SK-N-SH treated with all-trans-retinoic acid at 6 μM for 48 hours (cell line): ENCODE measurements at regions not wholly inside any gene's neighbourhood (a gene's known extent, or its start where the extent isn't known, plus 50 kb on each side); places are given as distances from the start of the nearest gene placed in this dataset.

ENCODE experiments used
- ATAC-seq: fragments of 200-7000 bp; cut with Tn5 transposase; 3 replicates; pipeline ENCODE4 v1.9.1; 2020; ENCODE audit warnings: mild to moderate bottlenecking, moderate library complexity
- BACH2 ChIP-seq: fragments of 250-450 bp; sonication (Bioruptor Pico); IDR thresholded peaks from 2 replicates; pipeline ENCODE4 v1.9.0; 2021; ENCODE audit warnings: mild to moderate bottlenecking, borderline replicate concordance
- CREB5 ChIP-seq: fragments of 250-450 bp; sonication (Bioruptor Pico); IDR thresholded peaks from 2 replicates; pipeline ENCODE4 v1.5.1; 2020; ENCODE audit warnings: low read depth, mild to moderate bottlenecking, moderate library complexity
- CSDC2 ChIP-seq: fragments of 250-450 bp; sonication (Bioruptor Pico); IDR thresholded peaks from 2 replicates; pipeline ENCODE4 v1.5.0; 2020; ENCODE audit warnings: mild to moderate bottlenecking, moderate library complexity
- CSRNP3 ChIP-seq: fragments of 250-450 bp; sonication (Bioruptor Pico); IDR thresholded peaks from 2 replicates; pipeline ENCODE4 v1.5.1; 2021; ENCODE audit warnings: mild to moderate bottlenecking, moderate library complexity
- OSR1 ChIP-seq: fragments of 250-450 bp; sonication (Bioruptor Pico); IDR thresholded peaks from 2 replicates; pipeline ENCODE4 v1.8.0; 2022; ENCODE audit warnings: moderate library complexity, mild to moderate bottlenecking, inconsistent platforms
- PATZ1 ChIP-seq: fragments of 250-450 bp; sonication (Bioruptor Pico); IDR thresholded peaks from 2 replicates; pipeline ENCODE4 v1.8.0; 2020; ENCODE audit warnings: mild to moderate bottlenecking, moderate library complexity, borderline replicate concordance
- PPARA ChIP-seq: fragments of 250-450 bp; sonication (Bioruptor Pico); IDR thresholded peaks from 2 replicates; pipeline ENCODE4 v1.5.0; 2020; ENCODE audit warnings: mild to moderate bottlenecking, borderline replicate concordance
- RARB ChIP-seq: fragments of 250-450 bp; sonication (Bioruptor Pico); IDR thresholded peaks from 2 replicates; pipeline ENCODE4 v1.8.0; 2021; ENCODE audit warnings: mild to moderate bottlenecking, moderate library complexity
- SNAI2 ChIP-seq: fragments of 250-450 bp; sonication (Bioruptor Pico); IDR thresholded peaks from 2 replicates; pipeline ENCODE4 v1.5.0; 2020; ENCODE audit warnings: mild to moderate bottlenecking, moderate library complexity
- TCF4 ChIP-seq: fragments of 250-450 bp; sonication (Bioruptor Pico); IDR thresholded peaks from 2 replicates; pipeline ENCODE4 v1.8.0; 2021; ENCODE audit warnings: mild to moderate bottlenecking, moderate library complexity, borderline replicate concordance
- TOX ChIP-seq: fragments of 250-450 bp; sonication (Bioruptor Pico); IDR thresholded peaks from 2 replicates; pipeline ENCODE4 v1.8.0; 2021; ENCODE audit warnings: mild to moderate bottlenecking, moderate library complexity, borderline replicate concordance
- TSHZ2 ChIP-seq: fragments of 250-450 bp; sonication (Bioruptor Pico); IDR thresholded peaks from 2 replicates; pipeline ENCODE4 v1.5.0; 2020; ENCODE audit warnings: mild to moderate bottlenecking, moderate library complexity
- ZC3H10 ChIP-seq: fragments of 250-450 bp; sonication (Bioruptor Pico); IDR thresholded peaks from 2 replicates; pipeline ENCODE4 v1.5.1; 2021; ENCODE audit warnings: mild to moderate bottlenecking, moderate library complexity
- ZFP3 ChIP-seq: fragments of 250-450 bp; sonication (Bioruptor Pico); IDR thresholded peaks from 2 replicates; pipeline ENCODE4 v1.5.0; 2020; ENCODE audit warnings: mild to moderate bottlenecking, moderate library complexity
- ZFP30 ChIP-seq: fragments of 450-650 bp; formaldehyde crosslinking; IDR thresholded peaks from 2 replicates; pipeline ENCODE4 v1.5.0; 2022; ENCODE audit warnings: mild to moderate bottlenecking, moderate library complexity
- ZNF565 ChIP-seq: fragments of 450-650 bp; formaldehyde crosslinking; conservative IDR thresholded peaks from 2 replicates; pipeline ENCODE4 v1.5.0; 2020; ENCODE audit warnings: low read depth, mild to moderate bottlenecking, moderate library complexity
- ZNF70 ChIP-seq: fragments of 450-650 bp; formaldehyde crosslinking; IDR thresholded peaks from 2 replicates; pipeline ENCODE4 v1.5.0; 2020; ENCODE audit warnings: mild to moderate bottlenecking, moderate library complexity
- ZNF8 ChIP-seq: fragments of 450-650 bp; formaldehyde crosslinking; IDR thresholded peaks from 2 replicates; pipeline ENCODE4 v1.5.0; 2020; ENCODE audit warnings: mild to moderate bottlenecking, moderate library complexity

GRCh38 chr7:131654668-131655326, 98.4 kb upstream of the PODXL start:
- peak; percentile 95 for ATAC-seq
- TF ChIP-seq CSRNP3 (CRISPR knock-in tag) (no peak), CSDC2 (CRISPR knock-in tag) (no peak), PPARA (no peak), TOX (CRISPR knock-in tag) (no peak), PATZ1 (CRISPR knock-in tag) (no peak), TCF4 (CRISPR knock-in tag) (no peak), SNAI2 (no peak), ZNF565 (CRISPR knock-in tag) (no peak)

- ATAC-seq, result no peak
- TF ChIP-seq RARB (CRISPR knock-in tag), result no peak
- TF ChIP-seq ZC3H10 (CRISPR knock-in tag), result no peak
- no peak for TF ChIP-seq TSHZ2
- no peak for TF ChIP-seq BACH2 (CRISPR knock-in tag)
- no peak for TF ChIP-seq ZFP30 (CRISPR knock-in tag)
- TF ChIP-seq SNAI2, result no peak
- no peak for TF ChIP-seq ZFP3 (CRISPR knock-in tag)
- no peak for TF ChIP-seq CREB5
- no peak for TF ChIP-seq OSR1
- TF ChIP-seq ZNF70 (CRISPR knock-in tag), result no peak
- no peak for TF ChIP-seq ZNF565 (CRISPR knock-in tag)
- no peak for TF ChIP-seq CSRNP3 (CRISPR knock-in tag)
- TF ChIP-seq PATZ1 (CRISPR knock-in tag), result no peak
- TF ChIP-seq ZNF8 (CRISPR knock-in tag), result no peak
Measured at GRCh38 chr7:131654249-131654558, 97.8 kb upstream of the PODXL start.
